HL-60 (cell line): ENCODE measurements at regions not wholly inside any gene's neighbourhood (a gene's known extent, or its start where the extent isn't known, plus 50 kb on each side); places are given as distances from the start of the nearest gene placed in this dataset.

Source experiments
- DNase-seq, 2 experiments: peaks; one replicate each; pipeline ENCODE4 v3.0.0-alpha.2; 2010 to 2020; ENCODE audit warnings: low read depth in 1 of 2, low spot score in 1 of 2
- H3K27ac ChIP-seq: fragments of 250-450 bp; sonication (Bioruptor Pico); replicated peaks from 2 replicates; pipeline ENCODE4 v1.5.1; 2020; ENCODE audit warnings: mild to moderate bottlenecking, moderate library complexity
- H3K27me3 ChIP-seq: fragments of 250-450 bp; sonication (Bioruptor Pico); 2 replicates; pipeline ENCODE4 v1.5.1; 2021; ENCODE audit warnings: mild to moderate bottlenecking, moderate library complexity; ENCODE audit not compliant: insufficient read depth, poor library complexity, severe bottlenecking
- H3K4me3 ChIP-seq: replicated peaks from 2 replicates; pipeline ENCODE4 v1.5.1; 2011; ENCODE audit warnings: mild to moderate bottlenecking, control low read depth, low read length; ENCODE audit not compliant: insufficient read depth
- GABPA ChIP-seq: IDR thresholded peaks from 2 replicates; pipeline ENCODE4 v1.6.1; 2012; ENCODE audit warnings: low read depth
- POLR2AphosphoS5 ChIP-seq: IDR thresholded peaks from 2 replicates; pipeline ENCODE4 v1.6.1; 2012; ENCODE audit warnings: low read depth
- SPI1 ChIP-seq: IDR thresholded peaks from 2 replicates; pipeline ENCODE4 v1.6.1; 2012; ENCODE audit warnings: low read depth, mild to moderate bottlenecking, borderline replicate concordance
- TF ChIP-seq, protein P1 (sequence below): IDR thresholded peaks from one replicate; pipeline ENCODE4 v1.5.1; 2011; ENCODE audit warnings: low read length, control low read depth, inconsistent platforms; ENCODE audit not compliant: insufficient read depth
- TF ChIP-seq, protein P2 (sequence below): IDR thresholded peaks from 2 replicates; pipeline ENCODE4 v1.6.1; 2012; ENCODE audit warnings: low read depth; ENCODE audit not compliant: insufficient replicate concordance

- TF ChIP-seq GABPA, result no peak
- TF ChIP-seq, protein P1, sequence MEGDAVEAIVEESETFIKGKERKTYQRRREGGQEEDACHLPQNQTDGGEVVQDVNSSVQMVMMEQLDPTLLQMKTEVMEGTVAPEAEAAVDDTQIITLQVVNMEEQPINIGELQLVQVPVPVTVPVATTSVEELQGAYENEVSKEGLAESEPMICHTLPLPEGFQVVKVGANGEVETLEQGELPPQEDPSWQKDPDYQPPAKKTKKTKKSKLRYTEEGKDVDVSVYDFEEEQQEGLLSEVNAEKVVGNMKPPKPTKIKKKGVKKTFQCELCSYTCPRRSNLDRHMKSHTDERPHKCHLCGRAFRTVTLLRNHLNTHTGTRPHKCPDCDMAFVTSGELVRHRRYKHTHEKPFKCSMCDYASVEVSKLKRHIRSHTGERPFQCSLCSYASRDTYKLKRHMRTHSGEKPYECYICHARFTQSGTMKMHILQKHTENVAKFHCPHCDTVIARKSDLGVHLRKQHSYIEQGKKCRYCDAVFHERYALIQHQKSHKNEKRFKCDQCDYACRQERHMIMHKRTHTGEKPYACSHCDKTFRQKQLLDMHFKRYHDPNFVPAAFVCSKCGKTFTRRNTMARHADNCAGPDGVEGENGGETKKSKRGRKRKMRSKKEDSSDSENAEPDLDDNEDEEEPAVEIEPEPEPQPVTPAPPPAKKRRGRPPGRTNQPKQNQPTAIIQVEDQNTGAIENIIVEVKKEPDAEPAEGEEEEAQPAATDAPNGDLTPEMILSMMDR, result no peak
- no peak for TF ChIP-seq SPI1
- TF ChIP-seq POLR2AphosphoS5, result no peak
- TF ChIP-seq, protein P2, sequence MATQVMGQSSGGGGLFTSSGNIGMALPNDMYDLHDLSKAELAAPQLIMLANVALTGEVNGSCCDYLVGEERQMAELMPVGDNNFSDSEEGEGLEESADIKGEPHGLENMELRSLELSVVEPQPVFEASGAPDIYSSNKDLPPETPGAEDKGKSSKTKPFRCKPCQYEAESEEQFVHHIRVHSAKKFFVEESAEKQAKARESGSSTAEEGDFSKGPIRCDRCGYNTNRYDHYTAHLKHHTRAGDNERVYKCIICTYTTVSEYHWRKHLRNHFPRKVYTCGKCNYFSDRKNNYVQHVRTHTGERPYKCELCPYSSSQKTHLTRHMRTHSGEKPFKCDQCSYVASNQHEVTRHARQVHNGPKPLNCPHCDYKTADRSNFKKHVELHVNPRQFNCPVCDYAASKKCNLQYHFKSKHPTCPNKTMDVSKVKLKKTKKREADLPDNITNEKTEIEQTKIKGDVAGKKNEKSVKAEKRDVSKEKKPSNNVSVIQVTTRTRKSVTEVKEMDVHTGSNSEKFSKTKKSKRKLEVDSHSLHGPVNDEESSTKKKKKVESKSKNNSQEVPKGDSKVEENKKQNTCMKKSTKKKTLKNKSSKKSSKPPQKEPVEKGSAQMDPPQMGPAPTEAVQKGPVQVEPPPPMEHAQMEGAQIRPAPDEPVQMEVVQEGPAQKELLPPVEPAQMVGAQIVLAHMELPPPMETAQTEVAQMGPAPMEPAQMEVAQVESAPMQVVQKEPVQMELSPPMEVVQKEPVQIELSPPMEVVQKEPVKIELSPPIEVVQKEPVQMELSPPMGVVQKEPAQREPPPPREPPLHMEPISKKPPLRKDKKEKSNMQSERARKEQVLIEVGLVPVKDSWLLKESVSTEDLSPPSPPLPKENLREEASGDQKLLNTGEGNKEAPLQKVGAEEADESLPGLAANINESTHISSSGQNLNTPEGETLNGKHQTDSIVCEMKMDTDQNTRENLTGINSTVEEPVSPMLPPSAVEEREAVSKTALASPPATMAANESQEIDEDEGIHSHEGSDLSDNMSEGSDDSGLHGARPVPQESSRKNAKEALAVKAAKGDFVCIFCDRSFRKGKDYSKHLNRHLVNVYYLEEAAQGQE, result no peak
- H3K4me3 ChIP-seq, result no peak overlapping the region
- no peak overlapping the region for H3K27ac ChIP-seq
- no peaks in the 10 kb centered on the region for H3K27me3 ChIP-seq
- no peak for DNase-seq
These were observed 60.0 kb upstream of the GZMB start for GRCh38 chr14:24693983-24694382.

DNA sequence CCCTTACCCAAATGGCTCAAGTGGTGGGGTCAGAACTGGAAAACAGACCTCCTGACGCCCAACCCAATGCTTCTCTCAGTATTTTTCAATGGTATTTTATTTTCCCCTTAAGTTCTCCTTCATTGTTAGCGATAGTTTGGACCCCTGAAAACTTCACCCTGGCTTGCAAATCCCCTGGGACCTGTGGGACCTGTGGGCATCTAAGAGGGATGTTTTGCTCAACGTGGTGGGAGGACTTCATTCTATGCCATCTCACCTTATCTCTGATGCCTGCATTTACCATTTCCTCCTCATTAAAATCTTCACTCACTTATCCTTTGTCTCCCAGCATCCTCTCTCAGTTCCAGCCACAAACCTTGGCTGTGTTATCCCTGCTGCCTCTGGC lies 59.4 kb upstream of the GZMB start:
- no peak for TF ChIP-seq SPI1

GRCh38 chr14:24692382-24693352 lies 58.7 kb upstream of the GZMB start:
- DNase-seq, result no peak
- H3K4me3 ChIP-seq, result no peak overlapping the region
- TF ChIP-seq GABPA (no peak), POLR2AphosphoS5 (no peak), SPI1 (no peak)
- TF ChIP-seq, protein P1, result no peak
- TF ChIP-seq, protein P2, result no peak
- H3K27ac ChIP-seq, result no peak overlapping the region
- H3K27me3 ChIP-seq, result no peaks in the 10 kb centered on the region

More for the DNA sequence above, 59.4 kb upstream of the GZMB start:
- no peaks in the 10 kb centered on the region for H3K27me3 ChIP-seq
- H3K27ac ChIP-seq, result no peak overlapping the region
- no peak overlapping the region for H3K4me3 ChIP-seq
- DNase-seq, result no peak

DNA sequence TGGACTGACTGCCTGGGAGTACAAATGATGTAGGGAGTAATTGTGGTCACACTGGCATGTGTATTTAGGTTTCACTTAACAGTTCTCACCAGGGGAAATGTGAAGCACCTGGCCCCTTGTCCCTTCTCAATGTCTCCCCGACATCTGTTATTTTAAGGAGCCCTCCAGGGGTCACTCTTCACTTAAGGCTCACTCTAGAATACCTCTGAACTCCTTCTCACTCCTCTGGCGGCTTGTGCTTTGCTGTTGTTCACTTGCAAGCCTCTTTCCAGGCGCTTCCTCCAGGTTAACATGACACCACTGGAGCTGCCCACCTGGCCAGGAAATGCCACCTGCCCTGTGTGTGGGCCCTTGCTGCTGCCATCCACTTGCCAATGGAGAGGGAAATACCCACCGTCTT lies 56.5 kb upstream of the GZMB start:
- Histone ChIP-seq H3K27ac (no peak overlapping the region), H3K27me3 (no peaks in the 10 kb centered on the region), H3K4me3 (no peak overlapping the region)
- DNase-seq, result no peak
- TF ChIP-seq SPI1, result no peak
- TF ChIP-seq POLR2AphosphoS5, result no peak
- no peak for TF ChIP-seq GABPA
- TF ChIP-seq, protein P2, result no peak
- TF ChIP-seq, protein P1, result no peak
